Vagina (tissue), 2 donors: ENCODE measurements at regions not wholly inside any gene's neighbourhood (a gene's known extent, or its start where the extent isn't known, plus 50 kb on each side); places are given as distances from the start of the nearest gene placed in this dataset.

ENCODE experiments used
- POLR2A ChIP-seq, 2 donors: fragments of 450-650 bp; IDR thresholded peaks; one replicate each; pipeline ENCODE4 v1.6.1; 2017; ENCODE audit warnings: antibody characterized with exemption in 2 of 2, mild to moderate bottlenecking in 2 of 2, moderate library complexity in 2 of 2
- POLR2AphosphoS5 ChIP-seq, 2 donors: sonication (generic); formaldehyde crosslinking; IDR thresholded peaks; one replicate each; pipeline ENCODE4 v1.9.0; 2017; ENCODE audit warnings: antibody characterized with exemption in 2 of 2, mild to moderate bottlenecking in 2 of 2, low read depth in 1 of 2; ENCODE audit not compliant: insufficient read depth in 1 of 2
- TF ChIP-seq, protein P1 (sequence below), 3 experiments: fragments of 450-650 bp in 2 of 3; fragments of 200-600 bp in 1 of 3; sonication (generic) in 1 of 3; IDR thresholded peaks; one replicate each; pipeline ENCODE4 v1.5.1; 2017 to 2019; ENCODE audit warnings: antibody characterized with exemption in 3 of 3, mild to moderate bottlenecking in 2 of 3, moderate library complexity in 2 of 3

DNA sequence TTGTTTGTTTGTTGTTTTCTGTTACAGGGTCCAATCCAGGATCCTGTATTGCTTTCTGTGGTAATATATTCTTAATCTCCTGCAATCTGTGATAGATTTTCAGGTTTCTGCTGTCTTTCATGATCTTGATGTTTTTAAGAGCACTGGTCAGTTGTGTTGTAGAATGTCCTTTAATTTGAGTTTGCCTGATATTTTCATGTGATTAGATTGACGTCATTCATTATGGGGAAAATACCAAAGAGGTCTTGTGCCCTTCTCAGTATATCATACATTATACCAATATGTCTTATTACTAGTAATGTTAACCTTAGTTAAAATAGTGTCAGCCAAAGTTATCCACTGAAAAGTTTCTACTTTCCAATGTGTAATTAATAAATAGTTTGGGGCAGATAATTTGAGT is 929.3 kb downstream of the PCDH19 start:
- TF ChIP-seq, protein P1, sequence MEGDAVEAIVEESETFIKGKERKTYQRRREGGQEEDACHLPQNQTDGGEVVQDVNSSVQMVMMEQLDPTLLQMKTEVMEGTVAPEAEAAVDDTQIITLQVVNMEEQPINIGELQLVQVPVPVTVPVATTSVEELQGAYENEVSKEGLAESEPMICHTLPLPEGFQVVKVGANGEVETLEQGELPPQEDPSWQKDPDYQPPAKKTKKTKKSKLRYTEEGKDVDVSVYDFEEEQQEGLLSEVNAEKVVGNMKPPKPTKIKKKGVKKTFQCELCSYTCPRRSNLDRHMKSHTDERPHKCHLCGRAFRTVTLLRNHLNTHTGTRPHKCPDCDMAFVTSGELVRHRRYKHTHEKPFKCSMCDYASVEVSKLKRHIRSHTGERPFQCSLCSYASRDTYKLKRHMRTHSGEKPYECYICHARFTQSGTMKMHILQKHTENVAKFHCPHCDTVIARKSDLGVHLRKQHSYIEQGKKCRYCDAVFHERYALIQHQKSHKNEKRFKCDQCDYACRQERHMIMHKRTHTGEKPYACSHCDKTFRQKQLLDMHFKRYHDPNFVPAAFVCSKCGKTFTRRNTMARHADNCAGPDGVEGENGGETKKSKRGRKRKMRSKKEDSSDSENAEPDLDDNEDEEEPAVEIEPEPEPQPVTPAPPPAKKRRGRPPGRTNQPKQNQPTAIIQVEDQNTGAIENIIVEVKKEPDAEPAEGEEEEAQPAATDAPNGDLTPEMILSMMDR (IDR thresholded peaks at IDR 0.05): no peak
- TF ChIP-seq POLR2A (IDR thresholded peaks at IDR 0.05) (no peak), POLR2AphosphoS5 (IDR thresholded peaks at IDR 0.05; ENCODE audit: insufficient read depth in 1 of 2, low read depth in 1 of 2) (no peak)
